GM12892 (cell line): ENCODE measurements at regions not wholly inside any gene's neighbourhood (a gene's known extent, or its start where the extent isn't known, plus 50 kb on each side); places are given as distances from the start of the nearest gene placed in this dataset.

Source experiments
- POLR2A ChIP-seq: IDR thresholded peaks from 2 replicates; pipeline ENCODE4 v1.6.1; 2011; ENCODE audit warnings: low read depth, low read length, control low read depth
- POLR2AphosphoS5 ChIP-seq: IDR thresholded peaks from 2 replicates; pipeline ENCODE4 v1.6.1; 2011; ENCODE audit warnings: low read depth, low read length, control low read depth
- TAF1 ChIP-seq: IDR thresholded peaks from 2 replicates; pipeline ENCODE4 v1.6.1; 2011; ENCODE audit warnings: low read depth, mild to moderate bottlenecking, control low read depth, low read length, borderline replicate concordance

- TF ChIP-seq POLR2AphosphoS5: no peak
- TF ChIP-seq POLR2A: no peak
- no peak for TF ChIP-seq TAF1
Measured at GRCh38 chr6:12546410-12547002, 170.1 kb upstream of the PHACTR1 start.
